MCF 10A (cell line): ENCODE measurements at regions not wholly inside any gene's neighbourhood (a gene's known extent, or its start where the extent isn't known, plus 50 kb on each side); places are given as distances from the start of the nearest gene placed in this dataset.

Experiments used
- BruUV-seq: library from RNA; stranded (reverse); fragments of 400-500 nt; replicated peaks from 2 replicates; lab custom pipeline; 2021; lab: Mats Ljungman, UMichigan
- CTCF ChIA-PET: fragments of 300-600 bp; sonication (Branson Sonifier 250); formaldehyde crosslinking; extraction: SDS; loops from one replicate; lab custom pipeline; 2021; ENCODE audit warnings: antibody characterized with exemption, inconsistent platforms; lab: Yijun Ruan, JAX
- POLR2A ChIA-PET: fragments of 300-600, 350-650 bp; sonication (Branson Sonifier 250); formaldehyde crosslinking; extraction: SDS; loops from one replicate; lab custom pipeline; 2020; ENCODE audit warnings: antibody characterized with exemption, inconsistent platforms; lab: Yijun Ruan, JAX
- DNase-seq: peaks from one replicate; pipeline ENCODE4 v3.0.0-alpha.2; 2018; ENCODE audit not compliant: unreplicated experiment
- H3K27ac Mint-ChIP-seq: one replicate; pipeline ENCODE4 v1.8.0; 2022; ENCODE audit warnings: mild to moderate bottlenecking, low read depth, mixed read lengths; ENCODE audit not compliant: unreplicated experiment
- H3K27me3 Mint-ChIP-seq: one replicate; pipeline ENCODE4 v1.8.0; 2022; ENCODE audit warnings: mixed read lengths; ENCODE audit not compliant: insufficient read depth, unreplicated experiment
- H3K36me3 Mint-ChIP-seq: one replicate; pipeline ENCODE4 v1.8.0; 2022; ENCODE audit warnings: mild to moderate bottlenecking, moderate library complexity, mixed read lengths; ENCODE audit not compliant: insufficient read depth, unreplicated experiment
- H3K4me1 Mint-ChIP-seq: one replicate; pipeline ENCODE4 v1.8.0; 2022; ENCODE audit warnings: mixed read lengths; ENCODE audit not compliant: insufficient read depth, unreplicated experiment
- H3K4me3 Mint-ChIP-seq: one replicate; pipeline ENCODE4 v1.8.0; 2022; ENCODE audit warnings: mild to moderate bottlenecking, moderate library complexity, mixed read lengths; ENCODE audit not compliant: unreplicated experiment
- H3K9me3 Mint-ChIP-seq: one replicate; pipeline ENCODE4 v1.8.0; 2022; ENCODE audit warnings: mixed read lengths; ENCODE audit not compliant: unreplicated experiment
- CTCF ChIP-seq: fragments of 200-600 bp; IDR thresholded peaks from one replicate; pipeline ENCODE4 v1.8.0; 2022; ENCODE audit warnings: antibody characterized with exemption, mild to moderate bottlenecking; ENCODE audit not compliant: unreplicated experiment
- intact Hi-C: fragments of 100-400 bp; cut with micrococcal nuclease; formaldehyde crosslinking; loops from 2 replicates; pipeline ENCODE4 v1.14.1; 2022

GRCh38 chr10:10396601-10397000, 621.1 kb upstream of the CELF2 start:
- Mint-ChIP-seq H3K27ac (no peak overlapping the region), H3K9me3 (no peaks in the 10 kb centered on the region), H3K36me3 (no peaks in the 10 kb centered on the region), H3K27me3 (no peaks in the 10 kb centered on the region), H3K4me1 (peaks cover 11% of the 10 kb centered on the region), H3K4me3 (no peak overlapping the region)
- no peak for TF ChIP-seq CTCF
- ChIA-PET CTCF (no interaction called here), POLR2A (interaction anchor here (0.6 kb wide), 1 partner anchor 105 kb away, joined by 4 read pairs; no protein-coding TSS in a partner anchor)
- DNase-seq = no peak
- intact Hi-C loops = no loop called here
- no TSS peak for BruUV-seq

GRCh38 chr10:10397906-10398305, 619.8 kb upstream of the CELF2 start:
- no peak for TF ChIP-seq CTCF
- intact Hi-C loops = no loop called here
- Mint-ChIP-seq H3K4me1 (peaks cover 11% of the 10 kb centered on the region), H3K4me3 (no peak overlapping the region), H3K36me3 (no peaks in the 10 kb centered on the region), H3K9me3 (no peaks in the 10 kb centered on the region), H3K27ac (no peak overlapping the region), H3K27me3 (no peaks in the 10 kb centered on the region)
- peak; percentile 8 for DNase-seq
- ChIA-PET CTCF (interaction anchor here (0.6 kb wide), 1 partner anchor 116 kb away, joined by 3 read pairs; no protein-coding TSS in a partner anchor), POLR2A (no interaction called here)
- BruUV-seq = no TSS peak

- Mint-ChIP-seq H3K4me1 (no peaks in the 10 kb centered on the region), H3K4me3 (no peak overlapping the region), H3K27me3 (no peaks in the 10 kb centered on the region), H3K27ac (no peak overlapping the region), H3K36me3 (no peaks in the 10 kb centered on the region), H3K9me3 (no peaks in the 10 kb centered on the region)
- BruUV-seq = no TSS peak
- POLR2A ChIA-PET = no interaction called here
- CTCF ChIA-PET = interaction anchor here (0.6 kb wide), 1 partner anchor 11 kb away, joined by 3 read pairs; no protein-coding TSS in a partner anchor
- no peak for DNase-seq
- no peak for TF ChIP-seq CTCF
- intact Hi-C loops = no loop called here
Measured at GRCh38 chr10:10403762-10404161, 613.9 kb upstream of the CELF2 start.

GRCh38 chr10:10417671-10418070, 600.0 kb upstream of the CELF2 start:
- no peaks in the 10 kb centered on the region for H3K9me3 Mint-ChIP-seq
- H3K4me1 Mint-ChIP-seq = no peaks in the 10 kb centered on the region
- CTCF ChIA-PET = interaction anchor here (0.6 kb wide), 1 partner anchor 96 kb away, joined by 4 read pairs; no protein-coding TSS in a partner anchor
- intact Hi-C loops = no loop called here
- POLR2A ChIA-PET = no interaction called here
- no peaks in the 10 kb centered on the region for H3K36me3 Mint-ChIP-seq
- H3K27ac Mint-ChIP-seq = no peak overlapping the region
- no peaks in the 10 kb centered on the region for H3K27me3 Mint-ChIP-seq
- DNase-seq = no peak
- no TSS peak for BruUV-seq
- TF ChIP-seq CTCF = no peak
- no peak overlapping the region for H3K4me3 Mint-ChIP-seq
